ENCODE measurements at regions not wholly inside any gene's neighbourhood (a gene's known extent, or its start where the extent isn't known, plus 50 kb on each side); places are given as distances from the start of the nearest gene placed in this dataset.

GRCh38 chr1:215472723-215473122 is 94.4 kb upstream of the KCTD3 start:
- no peak overlapping the region for H2BK120ac ChIP-seq (ENCODE audit: low read depth, low read length)
- TF ChIP-seq NFE2L2 (IDR thresholded peaks at IDR 0.05; ENCODE audit: low read depth, low read length) (no peak), RFX5 (IDR thresholded peaks at IDR 0.05; ENCODE audit: low read depth, low read length) (no peak), MAZ (IDR thresholded peaks at IDR 0.05; ENCODE audit: borderline replicate concordance, low read depth, low read length) (no peak), CTCF (conservative IDR thresholded peaks at IDR 0.05; ENCODE audit: low read depth, low read length) (no peak), ELK1 (IDR thresholded peaks at IDR 0.05; ENCODE audit: borderline replicate concordance, low read depth, low read length) (no peak), MAFK (IDR thresholded peaks at IDR 0.05; ENCODE audit: low read depth, low read length) (no peak), SMC3 (IDR thresholded peaks at IDR 0.05; ENCODE audit: low read depth, low read length) (no peak), CHD1 (IDR thresholded peaks at IDR 0.05; ENCODE audit: low read depth, low read length) (no peak), USF2 (IDR thresholded peaks at IDR 0.05; ENCODE audit: low read depth, low read length) (no peak), MXI1 (IDR thresholded peaks at IDR 0.05; ENCODE audit: borderline replicate concordance, low read depth, low read length) (no peak), FOS (IDR thresholded peaks at IDR 0.05; ENCODE audit: low read depth, low read length) (no peak), POLR2A (IDR thresholded peaks at IDR 0.05; ENCODE audit: low read depth, low read length) (no peak), RAD21 (IDR thresholded peaks at IDR 0.05; ENCODE audit: low read length) (no peak), BHLHE40 (IDR thresholded peaks at IDR 0.05; ENCODE audit: low read depth, low read length) (no peak), RCOR1 (IDR thresholded peaks at IDR 0.05; ENCODE audit: insufficient replicate concordance, low read length) (no peak), CEBPB (IDR thresholded peaks at IDR 0.05; ENCODE audit: low read depth, low read length) (no peak)
- POLR2A ChIA-PET (ENCODE audit: unreplicated experiment), result no interaction called here
- H4K91ac ChIP-seq (ENCODE audit: insufficient read depth, low read depth, low read length), result no peak overlapping the region
- H3K18ac ChIP-seq (ENCODE audit: low read depth, low read length), result no peak overlapping the region
- H2AK9ac ChIP-seq (replicated peaks; ENCODE audit: low read depth, low read length, poor library complexity), result no peak overlapping the region
- no peaks in the 10 kb centered on the region for H3K36me3 ChIP-seq (ENCODE audit: control insufficient read depth, insufficient read depth, low read length)
- H3K56ac ChIP-seq (ENCODE audit: extremely low read depth, insufficient read depth, low read length), result no peak overlapping the region
- no peak overlapping the region for H3K27ac ChIP-seq (ENCODE audit: insufficient read depth, low read length)
- no peaks in the 10 kb centered on the region for H4K20me1 ChIP-seq (ENCODE audit: insufficient read depth, low read length)
- no peak overlapping the region for H2BK5ac ChIP-seq (ENCODE audit: low read depth, low read length, poor library complexity, severe bottlenecking)
- H3K9me1 ChIP-seq (ENCODE audit: insufficient read depth, low read length), result no peaks in the 10 kb centered on the region
- H4K5ac ChIP-seq (ENCODE audit: low read depth, low read length), result no peak overlapping the region
- no peaks in the 10 kb centered on the region; the same call in 1 of the 2 replicates for H3K27me3 ChIP-seq (ENCODE audit: control insufficient read depth, insufficient read depth, low read length)
- no peak overlapping the region for H3K4ac ChIP-seq (ENCODE audit: low read depth, low read length)
- CTCF ChIA-PET, result interaction anchor here (0.7 to 1.0 kb wide), 2 partner anchors 173 to 827 kb away, joined by 3 to 5 read pairs; no protein-coding TSS in a partner anchor
- no TSS peak for BruUV-seq (replicated peaks)
- H2AK5ac ChIP-seq (ENCODE audit: low read depth, low read length), result no peak overlapping the region
- H3K4me2 ChIP-seq (ENCODE audit: low read depth, low read length), result no peak overlapping the region
- no peak overlapping the region for H2BK20ac ChIP-seq (ENCODE audit: low read depth, low read length)
- ATAC-seq (ENCODE audit: low read depth) (no peak), DNase-seq (no peak)
- H3K9me3 ChIP-seq (ENCODE audit: control insufficient read depth, insufficient read depth, low read length), result peaks cover 5% of the 10 kb centered on the region
- no peak overlapping the region for H3K9ac ChIP-seq (ENCODE audit: low read depth, low read length)
- H3K4me1 ChIP-seq (ENCODE audit: control insufficient read depth, insufficient read depth, low read length), result peaks cover 8% of the 10 kb centered on the region
- in situ Hi-C loops (cut with MboI; ENCODE audit: low sequenced_read_pairs) (no loop called here), intact Hi-C loops (cut with micrococcal nuclease) (no loop called here), dilution Hi-C loops (cut with HindIII; ENCODE audit: low sequenced_read_pairs, unreplicated experiment) (no loop called here)
- H3K79me1 ChIP-seq (ENCODE audit: low read depth in 1 of 2, low read length in 2 of 2), result no peaks in the 10 kb centered on the region
- no peak overlapping the region for H2AFZ ChIP-seq (replicated peaks; ENCODE audit: low read length, poor library complexity)
- H3K14ac ChIP-seq (replicated peaks; ENCODE audit: low read depth, low read length), result no peak overlapping the region
- no peak overlapping the region for H3K4me3 ChIP-seq (ENCODE audit: insufficient read depth, low read depth, low read length)
- H2BK15ac ChIP-seq (ENCODE audit: low read depth, low read length), result no peak overlapping the region
- no peak overlapping the region for H3K23ac ChIP-seq (ENCODE audit: low read depth, low read length)
- no peak overlapping the region for H4K8ac ChIP-seq (ENCODE audit: low read depth in 2 of 2, low read length in 2 of 2)

Data from IMR-90 (cell line).